NCI-H2107 (cell line): ENCODE measurements at regions not wholly inside any gene's neighbourhood (a gene's known extent, or its start where the extent isn't known, plus 50 kb on each side); places are given as distances from the start of the nearest gene placed in this dataset.

ENCODE experiments used
- DNase-seq: peaks from one replicate; lab custom pipeline; 2025; lab: John Stamatoyannopoulos, UW

DNA sequence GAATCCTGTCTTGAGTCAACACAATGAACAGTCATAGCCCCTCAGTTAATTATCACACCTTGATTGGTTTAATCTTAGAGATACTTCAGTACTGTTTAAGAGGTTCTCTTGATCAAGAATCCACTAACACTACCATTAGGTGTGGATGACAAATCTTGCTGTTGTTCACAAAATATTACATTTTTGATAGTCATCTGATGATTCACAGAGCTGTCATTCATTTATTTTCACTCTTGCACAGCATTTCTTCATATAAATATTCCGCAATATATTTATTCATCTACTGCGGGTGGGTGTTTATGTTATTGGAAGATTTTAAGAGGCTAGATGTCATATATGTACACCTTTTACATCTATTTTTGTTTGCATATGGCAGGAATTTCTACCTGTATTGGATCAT lies 1138.1 kb upstream of the PRKX start:
- no peak for DNase-seq

DNA sequence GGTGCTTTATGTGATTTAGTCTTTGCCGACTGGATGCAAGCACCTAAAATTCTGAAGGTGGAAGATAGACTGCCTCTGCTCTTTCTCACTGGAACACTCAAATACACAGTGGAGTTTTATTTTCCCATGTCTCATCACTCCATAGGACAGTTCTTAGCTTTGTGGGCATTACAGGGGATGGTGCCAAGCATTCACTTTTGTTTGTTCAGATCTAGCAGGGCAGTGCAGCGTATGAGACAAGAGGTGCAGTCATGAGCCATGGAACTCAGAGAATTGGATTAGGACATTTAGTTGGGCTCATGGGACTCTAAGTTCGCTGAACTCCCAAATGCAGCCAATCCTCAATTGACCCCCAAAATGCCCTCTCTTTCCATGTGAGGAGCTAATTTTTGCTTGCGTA lies 1136.9 kb upstream of the PRKX start:
- no peak for DNase-seq

DNA sequence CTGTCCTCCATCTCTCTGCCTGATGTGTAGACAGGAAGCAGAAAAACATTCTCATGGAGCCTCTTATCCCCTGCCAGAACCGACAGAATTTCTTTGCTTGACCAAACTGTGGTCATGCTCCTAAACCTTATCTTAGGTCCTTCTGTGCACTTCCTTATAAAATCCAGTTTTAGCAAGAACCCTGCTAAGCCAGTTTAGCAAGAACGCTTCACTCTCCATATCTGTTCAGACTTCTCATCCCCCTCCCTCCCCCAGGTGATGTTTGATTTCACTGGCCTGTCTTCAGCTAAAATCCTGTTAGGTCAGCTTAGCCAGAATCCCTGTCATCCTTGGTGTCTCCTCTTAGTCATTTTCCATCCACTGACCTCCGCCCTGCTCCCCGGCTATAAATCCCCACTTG lies 1130.9 kb upstream of the PRKX start:
- DNase-seq = no peak

DNA sequence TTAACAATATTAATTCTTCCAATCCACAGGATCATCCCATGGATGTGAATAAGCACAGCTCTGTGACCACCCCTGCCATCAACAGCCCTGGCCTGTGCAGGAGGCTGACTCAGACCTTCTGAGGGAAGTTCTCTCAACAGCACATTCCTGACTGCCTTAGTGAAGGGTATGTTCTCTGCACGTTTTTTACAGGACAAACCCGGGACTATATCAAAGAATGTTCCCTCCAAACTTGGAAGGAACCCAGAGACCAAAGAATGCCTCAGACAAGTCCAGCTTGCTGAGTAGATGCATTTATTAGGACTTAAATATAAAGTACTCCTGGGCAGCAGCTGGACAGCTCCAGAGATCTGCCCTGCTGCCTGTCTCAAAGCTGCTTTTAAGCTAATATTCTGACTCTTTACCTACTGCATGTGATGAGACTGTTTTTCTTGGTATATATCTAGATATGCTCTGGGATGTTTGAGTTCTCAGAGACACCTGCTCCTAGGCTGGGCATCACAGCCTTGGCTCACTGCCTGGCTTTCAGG lies 1127.8 kb upstream of the PRKX start:
- DNase-seq = no peak

DNA sequence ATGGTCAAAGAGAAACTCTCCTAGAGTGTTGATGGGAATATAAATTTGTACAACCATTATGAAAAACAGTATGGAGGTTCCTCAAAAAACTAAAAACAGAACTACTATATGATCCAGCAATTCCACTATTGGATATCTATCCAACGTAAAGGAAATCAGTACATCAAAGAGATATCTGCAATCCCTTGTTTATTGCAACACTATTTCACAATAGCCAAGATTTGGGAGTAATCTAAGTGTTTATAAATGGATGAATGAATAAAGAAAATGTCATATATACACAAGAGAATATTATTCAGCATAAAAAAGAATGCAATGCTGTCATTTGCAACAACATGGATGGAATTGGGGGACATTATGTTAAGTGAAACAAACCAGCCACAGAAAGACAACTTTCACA lies 1118.1 kb upstream of the PRKX start:
- DNase-seq = no peak

DNA sequence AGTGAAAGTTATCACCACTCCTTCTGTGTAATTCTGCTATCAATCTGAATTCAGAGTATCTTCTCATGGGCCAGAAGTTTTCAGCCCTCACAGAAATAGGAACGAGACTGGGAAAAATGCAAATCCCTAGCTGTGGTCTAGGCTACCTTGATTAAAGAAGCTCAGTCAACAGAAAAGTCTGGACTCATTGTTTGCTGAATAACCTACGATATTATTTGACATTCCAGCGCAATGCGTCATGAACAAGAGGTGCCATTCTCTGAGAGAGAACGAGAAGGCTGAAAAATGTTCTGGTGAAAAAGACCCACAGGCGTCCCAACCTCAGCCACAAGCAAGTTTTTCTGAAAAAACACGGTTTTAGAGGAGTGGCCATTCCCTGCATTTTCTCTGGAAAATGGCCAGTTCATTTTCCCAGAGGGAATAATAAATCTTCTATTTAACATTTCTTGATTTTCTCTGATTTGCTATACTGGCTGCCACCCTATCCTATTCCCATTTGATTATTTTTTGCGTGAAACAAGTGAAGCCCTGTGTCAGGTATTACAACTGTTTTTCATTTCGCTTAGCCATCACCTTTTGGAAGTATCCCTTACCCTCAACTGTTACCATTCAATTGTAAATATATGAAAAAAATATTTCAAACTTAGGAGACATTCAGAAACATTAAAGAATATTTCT lies 1117.6 kb upstream of the PRKX start:
- DNase-seq = no peak

DNA sequence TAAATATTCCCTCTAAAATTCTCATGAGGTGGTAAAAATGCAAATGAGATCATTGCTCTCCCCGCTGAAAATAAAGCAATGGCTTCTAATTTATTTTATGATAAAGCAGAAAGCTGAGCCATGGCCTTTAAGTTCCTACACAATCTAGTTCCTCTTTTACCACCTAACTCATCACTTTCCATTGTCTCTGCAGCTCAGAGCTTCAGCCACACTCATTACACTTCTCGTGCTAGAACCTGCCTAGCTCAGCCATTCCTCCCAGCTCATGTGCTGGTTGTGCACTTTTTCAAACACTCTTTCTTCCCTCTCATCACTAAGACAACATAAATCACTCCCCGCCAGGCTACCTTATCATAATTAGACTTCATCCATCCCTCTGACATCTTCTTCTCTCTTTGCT lies 1112.1 kb upstream of the PRKX start:
- DNase-seq = no peak

DNA sequence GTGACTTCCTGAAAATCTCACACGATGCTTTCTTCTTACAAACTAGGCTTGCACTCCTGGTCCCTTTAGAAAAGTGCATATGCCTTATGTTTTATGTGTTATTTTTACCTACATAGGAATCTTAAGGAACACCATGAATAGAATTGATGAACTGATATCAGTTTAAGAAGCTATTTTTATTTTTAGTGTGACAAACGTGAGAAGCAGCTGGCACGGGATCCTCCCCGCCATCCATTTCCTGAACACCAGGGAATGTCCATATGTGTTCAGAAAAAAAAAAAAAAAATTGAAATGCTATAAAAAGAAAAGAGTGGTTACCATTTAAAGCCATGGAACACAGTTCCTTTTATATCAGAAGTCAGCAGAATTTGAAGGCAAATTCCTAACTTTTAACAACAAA lies 1096.1 kb upstream of the PRKX start:
- no peak for DNase-seq

DNA sequence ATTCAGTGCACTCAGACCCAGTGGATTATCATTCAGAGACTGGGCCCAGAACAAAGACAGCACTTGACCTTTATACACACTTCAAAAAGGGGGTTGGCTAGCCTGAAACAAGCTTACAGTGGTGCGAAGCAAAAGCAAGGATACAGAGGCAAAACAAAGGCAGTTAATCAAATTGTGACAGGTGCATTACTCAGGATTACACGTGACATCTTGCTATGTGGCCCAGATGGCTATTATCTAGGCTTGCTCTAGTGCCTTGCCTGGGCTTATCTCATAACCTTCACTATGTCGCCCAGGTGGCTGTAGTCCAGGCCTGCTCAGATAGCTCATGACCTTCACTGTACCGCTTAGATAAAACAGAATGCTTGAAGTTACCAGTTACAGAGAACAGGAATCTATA lies 1092.1 kb upstream of the PRKX start:
- no peak for DNase-seq

DNA sequence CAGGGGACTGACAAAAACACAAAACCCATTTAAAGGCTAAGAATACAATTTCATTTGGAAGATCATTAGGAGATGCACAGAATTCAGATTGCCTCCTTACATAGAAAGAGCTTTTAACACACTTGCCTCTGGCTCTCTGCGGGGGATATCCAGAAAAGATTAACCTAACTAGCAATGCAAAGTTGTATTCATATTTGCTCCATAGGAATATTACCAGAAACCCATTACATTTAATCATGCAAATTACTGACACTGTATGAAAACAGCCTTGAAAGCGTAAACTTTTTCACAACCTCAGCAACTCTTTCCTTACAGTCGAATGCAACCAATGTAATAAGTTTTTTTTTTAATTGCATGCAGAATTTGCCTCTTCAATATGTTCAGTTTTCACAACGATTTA lies 1087.3 kb upstream of the PRKX start:
- no peak for DNase-seq

DNA sequence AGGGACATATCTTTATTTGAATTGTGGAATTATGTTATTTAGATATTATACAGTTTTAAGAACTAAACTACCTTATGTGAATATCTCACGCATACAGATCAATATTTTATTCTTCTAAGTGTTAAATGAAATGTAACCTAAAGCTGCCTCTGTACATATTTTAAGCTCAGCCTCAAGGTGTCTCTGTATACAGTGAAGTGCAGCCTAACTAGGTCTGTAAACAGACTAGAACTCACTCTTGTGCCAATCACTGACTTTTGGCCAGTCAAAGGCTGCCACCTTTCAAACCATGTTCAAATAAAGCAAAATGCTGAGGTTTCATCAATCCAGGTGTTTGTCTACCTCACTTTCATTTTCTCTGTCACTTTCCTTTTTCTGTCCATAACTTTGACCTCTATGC lies 1074.5 kb upstream of the PRKX start:
- DNase-seq = no peak

DNA sequence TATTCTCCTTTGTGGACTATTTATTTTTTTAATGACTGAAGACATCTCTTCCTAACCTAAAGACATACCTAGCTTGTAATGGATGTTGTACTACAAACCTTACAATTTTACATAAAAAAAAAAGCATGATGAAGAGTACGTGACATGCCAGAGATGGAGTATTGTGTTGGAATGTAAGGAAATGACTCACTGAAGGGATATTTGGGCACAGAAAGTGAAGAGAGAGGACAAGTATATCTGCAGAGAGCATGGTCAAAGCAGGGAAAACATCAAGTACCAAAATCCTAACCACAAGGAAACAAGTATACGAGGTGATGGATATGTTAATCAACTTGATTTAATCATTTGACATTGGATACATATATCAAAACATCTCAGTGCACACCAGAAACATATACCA lies 1051.4 kb upstream of the PRKX start:
- no peak for DNase-seq

DNA sequence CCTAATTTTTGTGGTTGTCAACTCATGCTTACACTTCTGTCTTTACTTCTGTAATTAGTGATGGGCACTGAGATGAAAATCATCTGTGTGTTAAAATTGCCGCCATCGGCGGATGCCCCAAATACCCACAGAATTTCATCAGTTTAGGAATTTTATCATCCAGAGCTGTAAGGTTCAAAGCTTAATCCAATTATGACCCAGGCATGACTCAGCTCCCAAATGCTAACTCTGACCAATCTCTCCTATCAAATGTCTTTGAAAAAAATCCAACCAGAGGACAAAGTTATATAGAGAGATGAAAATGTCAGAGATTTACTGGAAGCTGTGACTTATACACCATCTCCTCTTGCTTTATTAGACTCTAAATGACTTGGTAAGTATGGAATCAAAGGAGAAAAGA lies 1048.7 kb upstream of the PRKX start:
- no peak for DNase-seq

DNA sequence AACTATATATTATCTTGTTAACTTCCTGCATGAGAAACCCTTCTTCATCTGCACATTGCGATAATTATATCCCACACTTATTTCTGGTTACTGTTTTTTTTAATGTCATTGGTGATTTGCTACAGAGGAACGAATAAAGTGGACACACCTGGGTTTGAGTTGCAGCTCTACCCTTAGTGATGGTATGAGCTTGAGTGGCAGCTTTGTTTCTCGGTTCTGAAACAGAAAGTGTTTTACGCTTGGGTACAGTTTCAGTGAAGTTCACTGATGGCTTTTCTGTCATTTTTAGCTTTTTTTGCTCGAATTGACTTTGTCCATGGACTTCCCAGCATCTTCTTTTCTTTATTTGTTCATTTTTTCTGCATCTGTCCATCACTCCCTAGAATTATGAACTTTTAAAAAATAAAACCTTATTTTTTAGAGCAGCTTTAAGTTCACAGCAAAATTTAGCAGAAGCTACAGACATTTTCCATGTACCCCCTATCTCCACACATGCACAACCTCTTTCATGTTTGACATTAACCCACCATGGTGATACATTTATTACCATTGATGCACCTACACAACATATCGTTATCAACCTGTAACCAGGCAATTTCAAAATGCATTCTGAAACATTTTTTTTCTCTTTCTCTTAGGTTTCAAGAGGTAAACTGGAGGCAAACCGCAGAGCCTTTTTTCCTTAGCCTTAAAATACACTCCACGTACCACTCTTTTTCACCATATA lies 1041.6 kb upstream of the PRKX start:
- no peak for DNase-seq

DNA sequence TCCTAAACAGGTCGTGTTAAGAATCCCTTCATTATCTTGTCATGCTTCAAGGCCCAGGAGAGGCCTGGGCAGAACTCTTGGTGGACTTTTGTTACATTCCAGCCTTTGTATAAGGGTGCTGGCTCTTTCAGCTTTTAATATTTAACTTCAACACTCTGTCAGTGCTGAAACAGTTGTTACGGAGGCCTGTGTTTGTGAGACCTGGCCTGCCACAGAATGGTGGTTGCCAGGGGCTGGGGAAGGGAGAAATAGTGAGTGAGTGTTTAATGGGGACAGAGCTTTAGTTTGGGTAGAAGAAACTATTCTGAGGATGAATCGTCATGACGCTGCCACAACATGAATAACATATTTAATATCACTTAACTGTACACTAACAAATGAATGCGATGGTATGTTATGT lies 1027.6 kb upstream of the PRKX start:
- no peak for DNase-seq

DNA sequence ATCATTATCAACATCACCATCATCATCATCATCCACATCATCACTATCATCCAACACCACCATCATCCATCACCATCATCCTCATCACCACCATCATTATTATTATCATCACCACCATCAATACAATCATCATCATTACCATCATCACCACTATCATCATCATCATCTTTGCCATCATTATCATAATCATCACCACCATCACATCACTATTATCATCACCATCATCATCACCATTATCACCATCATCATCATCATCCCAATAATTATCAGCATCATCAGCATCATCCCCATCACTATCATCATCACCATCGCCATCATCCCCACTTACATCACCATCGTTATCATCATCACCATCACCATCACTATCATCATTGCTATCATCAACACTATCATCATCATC lies 1021.9 kb upstream of the PRKX start:
- no peak for DNase-seq

DNA sequence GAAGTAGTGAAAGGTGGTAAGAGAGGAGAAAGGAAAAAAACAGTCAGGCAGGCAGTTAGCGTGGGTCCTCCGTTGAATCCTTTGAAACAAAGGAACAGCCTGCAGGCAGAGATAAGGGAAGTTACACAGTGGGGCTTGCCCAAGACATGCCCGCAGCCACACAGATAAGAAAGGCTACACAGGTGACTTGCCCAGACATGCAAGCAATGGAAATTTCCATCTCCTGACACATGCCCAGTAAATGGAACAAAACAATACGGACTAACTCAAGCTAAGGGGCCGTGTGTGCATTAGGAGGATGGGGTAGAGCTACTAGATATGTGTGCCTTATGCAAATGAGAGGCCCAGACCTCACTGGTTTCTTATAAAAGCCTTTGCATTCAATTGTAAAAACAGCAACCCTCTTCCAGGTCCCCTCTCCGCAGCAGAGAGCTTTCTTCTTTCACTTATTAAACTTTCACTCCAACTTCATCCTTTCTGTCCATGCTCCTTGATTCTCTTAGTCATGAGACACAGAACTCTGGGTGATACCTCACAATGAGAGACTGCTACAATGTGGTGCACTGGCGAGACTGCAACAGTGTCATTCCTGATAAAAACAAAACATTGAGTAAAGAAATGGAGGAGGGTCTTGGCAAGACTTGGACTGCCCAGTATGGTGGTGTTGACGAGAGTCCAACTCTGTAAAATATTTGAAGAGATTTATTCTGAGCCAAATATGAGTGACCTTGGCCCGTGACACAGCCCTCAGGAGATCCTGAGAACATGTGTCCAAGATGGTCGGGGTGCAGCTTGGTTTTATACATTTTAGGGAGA lies 997.4 kb upstream of the PRKX start:
- DNase-seq = no peak

DNA sequence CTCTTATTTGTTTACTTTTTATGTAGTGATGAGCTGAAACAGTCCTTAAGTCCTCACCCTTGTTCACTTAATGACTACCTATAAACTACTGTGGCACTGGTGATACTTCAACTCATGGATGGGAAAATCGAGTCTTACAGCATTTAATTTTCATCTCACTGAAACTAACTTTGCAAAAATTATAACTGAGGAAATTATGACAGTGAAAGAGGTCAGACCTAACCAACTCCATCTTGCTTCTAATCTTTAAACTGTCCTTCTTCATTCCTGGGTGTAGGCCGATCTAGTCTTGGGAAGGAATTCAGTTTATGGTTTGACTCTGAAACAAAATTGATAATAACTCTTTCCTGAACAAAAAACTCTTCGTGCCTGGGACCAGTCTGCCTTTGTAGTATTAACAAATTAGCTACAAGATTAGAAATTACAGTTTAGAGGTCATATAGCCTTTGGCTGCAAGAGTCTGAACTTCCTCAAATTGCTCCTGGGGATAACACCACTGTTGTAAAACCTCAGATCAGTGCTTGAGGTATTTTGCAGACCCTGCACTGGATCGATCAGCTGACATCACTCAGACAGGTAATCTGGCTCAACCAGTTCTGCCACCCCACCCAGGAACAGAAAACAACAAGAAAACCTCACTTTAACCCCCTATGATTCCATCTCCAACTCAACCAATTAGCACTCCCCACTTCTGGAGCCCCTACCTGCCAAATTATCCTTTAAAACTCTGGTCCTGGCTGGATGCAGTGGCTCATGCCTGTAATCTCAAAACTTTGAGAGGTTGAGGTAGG lies 995.7 kb upstream of the PRKX start:
- DNase-seq = no peak

DNA sequence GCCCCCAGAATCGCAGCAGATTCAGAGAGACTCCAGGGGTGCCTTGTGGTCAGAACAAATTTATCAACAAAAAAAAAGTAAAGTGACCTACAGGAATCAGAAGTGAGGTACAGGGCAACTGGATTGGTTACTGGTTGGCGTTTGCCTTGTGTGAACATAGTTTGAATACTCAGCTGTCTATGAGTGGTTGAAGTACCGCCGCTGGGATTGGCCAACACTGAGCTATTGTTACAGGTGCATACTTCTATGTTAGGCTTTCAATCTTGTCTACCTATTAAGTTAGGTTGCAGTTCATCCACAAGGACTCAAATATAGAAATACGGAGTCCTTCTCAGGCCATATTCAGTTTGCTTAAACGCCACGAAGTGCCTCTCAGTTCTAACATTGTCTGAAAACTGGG lies 993.5 kb upstream of the PRKX start:
- DNase-seq = no peak

DNA sequence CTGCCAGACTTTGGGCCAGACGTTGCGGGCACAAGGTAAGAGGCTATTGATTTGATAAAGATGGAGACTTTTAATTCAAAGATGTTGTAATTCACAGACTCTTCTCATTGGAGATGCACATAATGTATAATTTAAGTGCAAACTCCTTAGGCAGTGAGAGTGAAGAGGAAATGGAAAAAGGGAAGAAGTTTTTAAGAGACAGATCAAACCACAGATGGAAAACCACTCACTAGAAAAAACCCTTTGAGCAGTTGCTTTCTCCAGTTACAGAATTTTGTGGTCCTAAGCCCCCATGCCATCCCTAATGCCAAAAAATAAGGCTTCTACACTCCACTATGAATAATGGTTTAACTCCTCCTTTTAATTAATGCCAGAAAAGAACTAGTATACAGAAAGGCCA lies 977.1 kb upstream of the PRKX start:
- DNase-seq = no peak

DNA sequence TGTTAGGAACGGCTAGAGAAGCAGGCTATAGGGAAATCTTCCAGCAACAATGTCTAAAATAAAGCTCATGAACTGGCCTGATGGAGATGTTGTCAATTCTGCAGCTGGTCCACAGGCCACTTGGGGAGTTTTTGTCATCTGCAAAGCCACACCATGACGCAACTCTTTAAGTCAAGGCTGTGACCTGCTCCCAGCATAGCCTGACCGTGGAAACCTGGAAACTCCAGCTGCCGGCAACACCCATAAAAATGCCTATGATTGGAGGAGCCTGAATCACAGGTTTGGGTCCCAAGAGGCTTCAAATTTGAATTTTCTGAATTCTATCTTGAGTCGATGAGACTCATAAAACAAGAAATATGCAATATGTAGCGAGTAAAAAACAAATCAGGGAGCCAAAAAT lies 969.2 kb upstream of the PRKX start:
- no peak for DNase-seq

DNA sequence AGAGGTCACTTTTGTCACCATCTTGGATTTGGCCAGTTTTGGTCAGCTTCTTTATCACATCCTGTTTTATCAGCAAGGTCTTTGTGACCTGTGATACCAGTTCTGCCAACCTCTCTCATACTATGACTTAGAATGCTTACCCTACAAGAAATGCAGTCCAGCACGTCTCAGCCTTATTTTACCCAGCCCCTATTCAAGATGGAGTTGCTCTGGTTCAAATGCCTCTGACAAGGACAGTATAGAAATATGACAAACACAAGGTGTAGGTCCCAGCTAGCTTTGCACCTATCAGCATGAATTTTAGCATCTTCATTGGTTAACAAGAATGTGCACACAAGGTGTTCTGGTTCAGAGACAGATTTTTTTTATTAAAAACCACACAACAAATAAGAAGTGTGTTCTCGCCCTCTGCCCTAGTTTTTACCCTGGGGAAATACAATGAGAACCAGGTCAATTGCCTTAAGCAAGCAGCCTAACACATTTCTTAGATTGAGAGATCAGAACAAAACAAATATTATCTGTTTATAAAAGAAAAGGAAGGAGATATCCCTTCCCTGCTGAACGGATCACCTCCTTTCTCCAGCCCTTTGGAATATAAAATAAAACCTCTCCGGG lies 962.3 kb upstream of the PRKX start:
- DNase-seq = no peak
